ENCODE measurements at regions not wholly inside any gene's neighbourhood (a gene's known extent, or its start where the extent isn't known, plus 50 kb on each side); places are given as distances from the start of the nearest gene placed in this dataset.
A peak's percentile ranks its signal among the peaks of the same experiment; 100 is the strongest.

DNA sequence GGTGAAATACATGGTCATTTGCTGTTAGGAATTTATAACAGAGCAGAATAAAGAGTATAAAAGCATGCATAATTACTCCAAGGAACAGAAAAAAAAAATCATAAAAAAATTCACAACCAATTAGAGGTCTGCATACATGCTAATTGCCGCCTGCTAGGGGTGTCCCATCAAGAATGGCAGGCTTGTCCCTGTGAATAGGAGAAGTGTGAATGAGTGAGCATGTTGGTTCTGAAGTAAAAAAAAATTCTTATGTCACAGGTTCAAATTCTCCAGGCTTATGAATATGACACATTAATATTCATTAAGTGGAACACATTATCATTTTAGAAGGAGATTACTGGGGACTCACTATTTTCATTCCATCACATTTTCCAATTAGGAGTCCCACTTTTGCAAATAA, 822.7 kb downstream of the NTRK3 start:
- Histone ChIP-seq H3K4me3 (ENCODE audit: insufficient read depth, low read depth, low read length) (no peak overlapping the region), H3K36me3 (replicated peaks; ENCODE audit: control insufficient read depth, insufficient read depth, low read length) (no peaks in the 10 kb centered on the region), H3K27me3 (ENCODE audit: control insufficient read depth, insufficient read depth, low read length) (no peaks in the 10 kb centered on the region)
- DNase-seq = no peak

DNA sequence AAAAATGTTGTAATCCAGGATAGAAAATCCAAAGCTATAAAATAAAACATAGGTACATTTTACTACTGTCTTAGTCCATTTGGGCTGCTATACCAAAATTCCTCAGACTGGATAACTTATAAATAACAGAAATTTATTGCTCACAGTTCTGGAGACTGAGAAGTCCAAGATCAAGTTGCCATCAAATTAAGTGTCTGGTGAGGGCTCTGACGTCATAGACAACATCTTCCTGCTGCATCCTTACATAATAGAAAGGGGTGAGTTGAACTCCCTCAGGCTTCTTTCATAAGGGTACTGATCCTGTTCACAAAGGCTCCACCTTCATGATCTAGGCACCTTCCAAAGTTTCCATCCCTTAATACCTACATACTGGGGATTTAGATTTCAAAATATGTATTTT, 826.8 kb downstream of the NTRK3 start:
- H3K36me3 ChIP-seq (replicated peaks; ENCODE audit: control insufficient read depth, insufficient read depth, low read length) = no peaks in the 10 kb centered on the region
- no peaks in the 10 kb centered on the region for H3K27me3 ChIP-seq (ENCODE audit: control insufficient read depth, insufficient read depth, low read length)
- DNase-seq = no peak
- H3K4me3 ChIP-seq (ENCODE audit: insufficient read depth, low read depth, low read length) = no peak overlapping the region

- DNase-seq = no peak
- Histone ChIP-seq H3K4me3 (ENCODE audit: insufficient read depth, low read depth, low read length) (no peak overlapping the region), H3K36me3 (replicated peaks; ENCODE audit: control insufficient read depth, insufficient read depth, low read length) (no peaks in the 10 kb centered on the region), H3K27me3 (ENCODE audit: control insufficient read depth, insufficient read depth, low read length) (no peaks in the 10 kb centered on the region)
Observed at GRCh38 chr15:87420017-87420416, 836.5 kb downstream of the NTRK3 start.

GRCh38 chr15:87419344-87419743, 837.2 kb downstream of the NTRK3 start:
- Histone ChIP-seq H3K27me3 (ENCODE audit: control insufficient read depth, insufficient read depth, low read length) (no peaks in the 10 kb centered on the region), H3K36me3 (replicated peaks; ENCODE audit: control insufficient read depth, insufficient read depth, low read length) (no peaks in the 10 kb centered on the region), H3K4me3 (ENCODE audit: insufficient read depth, low read depth, low read length) (no peak overlapping the region)
- DNase-seq = no peak

DNA sequence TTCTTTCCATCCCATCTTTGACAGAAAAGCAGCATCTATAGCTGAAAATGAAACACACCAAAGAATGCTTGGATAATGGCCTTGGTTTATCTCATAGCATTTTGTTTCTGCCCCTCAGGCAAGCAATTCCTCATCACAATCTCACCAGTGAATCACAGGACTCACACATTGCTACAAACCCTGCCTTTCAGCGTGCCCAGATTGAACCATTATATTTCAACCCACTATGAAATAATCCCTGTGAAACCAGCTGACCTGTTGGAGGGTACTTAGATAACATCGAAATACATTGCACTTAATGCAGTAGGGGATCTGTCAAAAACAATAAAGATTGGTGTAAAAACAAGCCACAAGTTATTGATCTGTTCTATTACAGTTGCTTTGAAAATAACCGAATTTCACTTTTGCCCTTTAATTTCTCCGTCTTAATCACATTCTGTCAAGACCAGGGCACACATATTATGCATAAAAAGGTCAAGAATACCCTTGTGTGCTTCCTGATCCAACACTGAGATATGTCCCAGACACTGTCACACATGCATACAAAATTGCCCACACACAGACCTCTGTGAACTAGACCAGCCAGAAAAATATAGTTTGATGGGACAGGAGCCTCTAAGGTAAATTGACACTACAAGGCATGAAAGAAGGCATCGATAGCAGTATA, 839.8 kb downstream of the NTRK3 start:
- DNase-seq = no peak
- Histone ChIP-seq H3K27me3 (ENCODE audit: control insufficient read depth, insufficient read depth, low read length) (no peaks in the 10 kb centered on the region), H3K4me3 (ENCODE audit: insufficient read depth, low read depth, low read length) (no peak overlapping the region)

DNA sequence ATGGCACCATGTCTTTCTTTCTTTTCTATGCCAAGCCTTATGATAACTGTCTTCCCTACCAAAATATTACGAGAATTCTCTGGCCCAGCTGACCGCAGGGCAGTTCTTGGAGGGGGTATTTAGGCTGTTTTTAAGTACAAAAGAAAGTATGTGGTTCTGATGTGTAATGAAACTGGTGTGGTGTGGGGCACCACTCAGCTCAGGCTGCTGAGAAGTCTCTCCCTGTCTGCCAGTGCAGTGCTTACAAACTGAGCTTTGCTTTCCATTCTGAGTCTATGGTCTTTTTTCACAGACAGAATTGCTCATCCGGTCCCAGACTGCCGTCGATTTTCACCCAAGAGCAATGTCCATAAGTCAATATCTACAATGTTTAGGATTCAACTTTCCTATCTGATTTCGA, 847.6 kb downstream of the NTRK3 start:
- Histone ChIP-seq H3K4me3 (ENCODE audit: insufficient read depth, low read depth, low read length) (no peak overlapping the region), H3K36me3 (replicated peaks; ENCODE audit: control insufficient read depth, insufficient read depth, low read length) (no peaks in the 10 kb centered on the region), H3K27me3 (ENCODE audit: control insufficient read depth, insufficient read depth, low read length) (no peaks in the 10 kb centered on the region)
- DNase-seq = no peak

More for the DNA sequence above, 839.8 kb downstream of the NTRK3 start:
- H3K36me3 ChIP-seq (replicated peaks; ENCODE audit: control insufficient read depth, insufficient read depth, low read length) = no peaks in the 10 kb centered on the region

GRCh38 chr15:87403973-87404372, 852.6 kb downstream of the NTRK3 start:
- no peak overlapping the region for H3K4me3 ChIP-seq (ENCODE audit: insufficient read depth, low read depth, low read length)
- H3K36me3 ChIP-seq (replicated peaks; ENCODE audit: control insufficient read depth, insufficient read depth, low read length) = no peaks in the 10 kb centered on the region
- H3K27me3 ChIP-seq (ENCODE audit: control insufficient read depth, insufficient read depth, low read length) = no peaks in the 10 kb centered on the region
- no peak for DNase-seq

DNA sequence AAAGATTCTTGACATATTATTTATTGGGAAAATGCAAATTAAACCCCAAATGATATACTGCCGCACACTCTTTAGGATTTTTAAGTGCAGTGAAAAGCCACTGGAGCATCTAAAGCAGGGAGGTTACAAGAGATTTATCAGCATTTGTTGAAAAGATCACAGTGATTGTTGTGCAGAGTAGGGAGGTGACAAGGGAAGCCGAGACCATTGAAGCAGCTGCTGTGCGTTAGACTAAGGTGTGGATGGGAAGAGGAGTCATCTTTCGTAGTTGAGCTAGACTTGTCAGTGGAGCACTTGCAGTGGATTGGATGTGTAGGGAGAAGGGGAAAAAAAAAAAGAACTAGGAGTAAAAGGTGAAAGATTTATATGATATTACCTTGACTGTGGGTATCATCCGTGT, 854.6 kb downstream of the NTRK3 start:
- DNase-seq = peak; percentile 5
- H3K36me3 ChIP-seq (replicated peaks; ENCODE audit: control insufficient read depth, insufficient read depth, low read length) = no peaks in the 10 kb centered on the region
- H3K27me3 ChIP-seq (ENCODE audit: control insufficient read depth, insufficient read depth, low read length) = no peaks in the 10 kb centered on the region
- H3K4me3 ChIP-seq (ENCODE audit: insufficient read depth, low read depth, low read length) = no peak overlapping the region

GRCh38 chr15:87394676-87395075, 861.9 kb downstream of the NTRK3 start:
- H3K36me3 ChIP-seq (replicated peaks; ENCODE audit: control insufficient read depth, insufficient read depth, low read length) = no peaks in the 10 kb centered on the region
- no peak for DNase-seq
- H3K27me3 ChIP-seq (ENCODE audit: control insufficient read depth, insufficient read depth, low read length) = no peaks in the 10 kb centered on the region
- H3K4me3 ChIP-seq (ENCODE audit: insufficient read depth, low read depth, low read length) = no peak overlapping the region

DNA sequence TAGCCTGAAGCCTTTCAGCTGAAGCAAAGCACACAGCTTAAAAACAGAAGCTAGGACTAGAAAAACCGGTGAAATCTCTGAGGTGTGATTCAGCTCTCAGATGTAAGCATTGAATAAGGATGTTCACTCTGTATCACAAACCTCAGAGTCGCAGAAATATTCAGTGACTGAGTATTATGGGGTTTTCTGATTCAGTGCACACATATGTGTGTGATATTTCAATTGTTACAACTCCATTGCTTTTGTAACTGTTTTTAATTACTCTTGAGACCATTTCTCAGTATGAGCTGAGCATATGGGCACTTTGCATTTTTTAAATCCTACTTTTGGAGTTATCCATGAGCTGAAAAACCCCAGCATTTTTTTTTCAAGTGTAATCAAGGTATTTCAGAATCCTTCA, 868.8 kb downstream of the NTRK3 start:
- Histone ChIP-seq H3K27me3 (ENCODE audit: control insufficient read depth, insufficient read depth, low read length) (no peaks in the 10 kb centered on the region), H3K4me3 (ENCODE audit: insufficient read depth, low read depth, low read length) (no peak overlapping the region)
- DNase-seq = no peak

DNA sequence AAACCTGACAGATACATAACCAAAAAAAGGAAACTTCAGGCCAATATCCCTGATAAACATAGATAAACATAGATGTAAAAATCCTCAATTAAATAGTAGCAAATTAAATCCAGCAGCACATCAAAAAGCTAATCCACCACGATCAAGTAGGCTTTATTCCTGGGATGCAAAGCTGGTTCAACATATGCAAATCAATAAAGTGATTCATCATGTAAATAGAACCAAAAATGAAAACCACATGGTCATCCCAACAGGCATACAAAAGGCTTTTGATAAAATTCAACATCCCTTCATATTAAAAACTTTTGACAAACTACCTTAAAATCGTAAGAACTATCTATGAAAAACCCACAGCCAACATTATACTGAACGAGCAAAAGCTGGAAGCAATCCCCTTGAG, 882.2 kb downstream of the NTRK3 start:
- DNase-seq = no peak
- H3K4me3 ChIP-seq (ENCODE audit: insufficient read depth, low read depth, low read length) = no peak overlapping the region
- H3K27me3 ChIP-seq (ENCODE audit: control insufficient read depth, insufficient read depth, low read length) = no peaks in the 10 kb centered on the region
- H3K36me3 ChIP-seq (replicated peaks; ENCODE audit: control insufficient read depth, insufficient read depth, low read length) = no peaks in the 10 kb centered on the region

More for the DNA sequence above, 868.8 kb downstream of the NTRK3 start:
- no peaks in the 10 kb centered on the region for H3K36me3 ChIP-seq (replicated peaks; ENCODE audit: control insufficient read depth, insufficient read depth, low read length)

- Histone ChIP-seq H3K4me3 (ENCODE audit: insufficient read depth, low read depth, low read length) (no peak overlapping the region), H3K36me3 (replicated peaks; ENCODE audit: control insufficient read depth, insufficient read depth, low read length) (no peaks in the 10 kb centered on the region), H3K27me3 (ENCODE audit: control insufficient read depth, insufficient read depth, low read length) (no peaks in the 10 kb centered on the region)
- no peak for DNase-seq
Observed at GRCh38 chr15:87369269-87369668, 887.3 kb downstream of the NTRK3 start.

DNA sequence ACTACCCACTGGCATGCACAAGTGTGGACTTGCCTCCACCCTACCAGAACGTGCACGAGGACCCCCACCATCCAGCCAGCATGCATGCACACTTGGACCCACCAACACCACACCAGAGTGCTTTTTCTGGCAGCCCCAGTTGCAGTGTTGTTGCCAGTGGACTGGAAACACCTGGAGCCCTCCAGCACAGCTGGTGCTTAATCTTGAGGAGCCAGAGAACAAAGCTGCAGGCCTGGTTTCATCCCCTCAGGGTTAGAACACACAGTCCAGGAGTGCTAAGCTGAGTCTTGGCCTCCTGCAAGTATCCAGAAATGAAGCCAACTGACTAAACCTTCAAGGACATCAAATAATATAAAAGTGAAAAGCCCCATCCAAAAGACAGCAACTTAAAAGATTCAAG, 888.0 kb downstream of the NTRK3 start:
- Histone ChIP-seq H3K36me3 (replicated peaks; ENCODE audit: control insufficient read depth, insufficient read depth, low read length) (no peaks in the 10 kb centered on the region), H3K4me3 (ENCODE audit: insufficient read depth, low read depth, low read length) (no peak overlapping the region), H3K27me3 (ENCODE audit: control insufficient read depth, insufficient read depth, low read length) (no peaks in the 10 kb centered on the region)
- no peak for DNase-seq

GRCh38 chr15:87365186-87365585, 891.4 kb downstream of the NTRK3 start:
- Histone ChIP-seq H3K27me3 (ENCODE audit: control insufficient read depth, insufficient read depth, low read length) (no peaks in the 10 kb centered on the region), H3K4me3 (ENCODE audit: insufficient read depth, low read depth, low read length) (no peak overlapping the region), H3K36me3 (replicated peaks; ENCODE audit: control insufficient read depth, insufficient read depth, low read length) (no peaks in the 10 kb centered on the region)
- no peak for DNase-seq

DNA sequence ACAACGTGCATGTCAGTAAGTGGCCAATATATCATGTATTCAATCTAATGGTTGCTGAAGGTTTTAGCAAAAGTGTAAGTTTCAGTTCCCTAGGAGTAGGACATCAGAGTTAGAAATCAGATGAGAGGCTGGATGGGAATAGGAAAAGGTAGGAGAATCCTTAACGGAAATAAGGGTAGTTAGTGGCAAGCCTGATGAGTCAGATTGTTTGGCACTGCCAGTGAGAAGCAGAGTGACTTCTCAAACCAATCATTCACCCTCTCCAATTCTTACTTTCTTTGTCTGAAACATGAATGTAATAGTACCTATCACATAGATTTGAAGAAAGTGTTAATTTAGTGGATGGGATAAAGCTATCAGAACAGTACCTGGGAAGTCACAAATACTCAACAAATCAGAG, 894.0 kb downstream of the NTRK3 start:
- DNase-seq = no peak
- no peaks in the 10 kb centered on the region for H3K27me3 ChIP-seq (ENCODE audit: control insufficient read depth, insufficient read depth, low read length)
- no peaks in the 10 kb centered on the region for H3K36me3 ChIP-seq (replicated peaks; ENCODE audit: control insufficient read depth, insufficient read depth, low read length)
- no peak overlapping the region for H3K4me3 ChIP-seq (ENCODE audit: insufficient read depth, low read depth, low read length)

All from H7 (cell line).